ENCODE measurements at regions not wholly inside any gene's neighbourhood (a gene's known extent, or its start where the extent isn't known, plus 50 kb on each side); places are given as distances from the start of the nearest gene placed in this dataset.

DNA sequence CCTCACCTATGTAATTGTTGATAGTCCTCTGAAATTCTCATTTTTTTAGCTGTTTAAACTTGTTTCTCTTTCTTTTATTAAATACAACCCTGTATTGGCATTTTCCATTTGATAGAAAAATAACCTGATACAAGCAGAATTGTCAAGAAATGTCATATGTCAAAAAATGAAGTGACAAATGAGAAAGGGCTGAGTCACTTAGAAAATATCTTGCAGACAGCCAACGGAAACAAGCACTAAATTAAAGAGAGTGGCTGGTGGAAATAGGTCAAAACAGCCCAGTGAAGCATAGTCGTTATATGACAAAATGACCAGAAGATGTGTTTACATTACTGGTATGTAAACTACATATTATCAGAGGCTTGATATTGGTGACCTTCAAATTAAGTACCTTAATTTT lies 484.4 kb downstream of the PLA2G4A start:
- DNase-seq, result no peak

- DNase-seq, result no peak
Observed at GRCh38 chr1:187326557-187326956, 497.8 kb downstream of the PLA2G4A start.

DNA sequence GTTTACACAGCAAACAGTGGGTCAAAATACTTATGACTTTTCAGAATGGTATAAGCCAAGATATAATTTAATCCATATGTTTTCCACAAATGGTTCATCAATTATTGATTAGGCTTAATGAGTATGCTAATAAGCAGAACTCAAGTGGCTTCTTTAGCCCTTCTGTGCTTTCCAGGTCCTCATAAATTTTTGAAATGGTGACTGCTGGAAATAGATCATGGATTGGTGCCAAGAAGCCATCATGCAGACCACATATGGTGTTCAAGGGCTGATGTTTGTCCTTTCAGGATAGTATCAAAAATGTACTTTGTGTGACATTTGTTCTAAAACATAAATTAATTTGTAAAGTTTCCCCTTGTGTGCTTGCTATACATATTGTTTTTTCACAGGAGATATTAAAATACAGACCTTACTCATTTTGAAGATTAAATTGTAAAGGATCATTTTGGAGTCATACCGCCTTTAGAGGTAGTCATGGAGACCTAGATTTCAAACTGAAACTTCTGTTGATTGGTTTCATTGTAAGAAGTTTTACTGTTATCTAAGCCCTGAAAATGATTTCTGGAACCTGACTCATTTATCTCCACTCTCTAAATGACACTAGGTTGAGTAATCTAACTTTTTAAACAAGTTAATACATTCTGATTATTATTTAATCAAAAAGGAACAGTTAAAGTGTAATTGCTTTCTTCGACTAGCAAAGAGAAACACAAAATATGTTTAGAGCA lies 507.9 kb downstream of the PLA2G4A start:
- no peak for DNase-seq

DNA sequence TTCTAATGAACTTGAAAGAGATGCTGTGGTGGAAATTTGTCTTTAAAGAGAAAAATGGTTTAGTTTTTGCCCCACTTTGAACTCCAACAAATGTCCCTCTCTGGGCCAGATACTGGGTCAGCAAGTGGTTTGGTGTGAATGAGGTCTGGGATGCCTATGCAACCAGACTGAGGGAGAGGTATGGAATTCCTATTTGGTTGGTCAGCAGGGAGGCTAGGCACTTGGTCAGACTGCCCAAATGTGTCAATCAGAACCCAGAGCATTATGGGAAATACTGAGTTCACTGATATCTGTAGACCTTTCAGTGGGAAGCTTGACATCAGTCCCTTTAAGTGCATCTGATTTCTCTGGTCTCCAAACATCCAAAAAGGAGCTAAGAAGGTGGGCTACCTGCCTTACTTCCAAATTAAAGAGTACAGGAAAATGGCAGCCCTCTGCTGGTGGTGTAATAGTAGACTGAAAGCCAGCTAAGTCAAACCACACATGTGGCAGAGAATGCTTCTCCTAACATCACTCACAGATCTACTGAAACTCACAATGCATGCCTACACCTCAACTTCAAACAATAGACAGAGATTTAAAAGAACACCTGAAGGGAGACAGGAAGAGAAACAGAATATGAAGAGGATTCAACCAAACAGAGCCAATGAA lies 510.1 kb downstream of the PLA2G4A start:
- no peak for DNase-seq

DNA sequence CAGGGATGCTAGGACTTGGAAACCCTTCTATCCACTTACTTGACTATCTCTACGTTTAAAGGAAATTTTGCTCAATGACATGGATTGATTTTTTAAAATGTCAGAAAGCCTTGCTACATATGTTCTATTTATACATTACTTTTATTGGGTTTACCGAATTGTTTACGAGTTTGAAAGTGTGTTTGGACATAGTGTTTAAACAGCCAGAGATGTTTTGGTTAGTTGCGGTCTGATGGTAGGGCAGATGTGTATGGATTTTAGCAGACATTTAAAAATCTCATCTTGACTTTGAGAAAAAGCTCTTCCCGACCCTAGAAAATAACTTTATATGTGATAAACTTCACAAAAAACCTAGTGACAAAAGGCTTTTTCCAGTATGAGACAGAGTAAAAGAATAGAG lies 513.7 kb downstream of the PLA2G4A start:
- no peak for DNase-seq

DNA sequence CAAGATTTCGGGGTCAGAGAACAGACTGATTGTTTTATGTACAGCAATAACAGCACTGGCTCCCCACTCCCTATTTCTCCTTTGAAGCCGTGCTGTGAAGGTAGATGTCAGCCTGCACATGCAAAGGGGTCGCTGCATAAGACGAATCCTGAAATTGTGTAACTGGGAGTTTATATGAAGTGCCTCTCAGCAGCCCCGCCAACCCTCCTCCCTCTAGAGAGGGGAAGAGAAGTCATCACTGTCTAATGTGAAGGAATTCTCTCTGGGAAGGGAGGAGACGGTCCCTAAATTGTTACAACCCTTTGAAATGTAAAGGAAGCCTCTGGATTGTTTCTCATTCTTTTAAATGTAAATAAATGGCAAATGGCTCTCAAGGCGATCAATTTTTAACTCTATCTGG lies 545.3 kb downstream of the PLA2G4A start:
- no peak for DNase-seq

DNA sequence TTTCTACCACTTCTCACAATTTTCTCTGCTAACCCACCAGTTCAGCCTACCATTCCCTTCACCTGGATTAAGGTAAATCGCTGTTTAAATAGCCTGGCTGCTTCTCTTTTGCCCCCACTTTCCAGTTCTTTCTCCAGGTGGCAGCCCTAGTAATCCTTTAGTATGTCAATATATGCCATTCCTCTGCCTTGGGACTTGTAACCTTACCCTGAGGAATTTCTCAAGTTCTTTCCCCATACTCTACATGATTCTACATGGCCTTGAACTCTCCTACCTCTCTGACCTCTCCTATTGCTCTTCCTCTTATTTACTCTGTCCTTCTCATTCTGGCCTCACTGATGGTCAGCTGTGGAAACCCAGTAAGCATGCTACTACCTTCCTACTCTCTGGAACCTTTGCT lies 546.0 kb downstream of the PLA2G4A start:
- no peak for DNase-seq

GRCh38 chr1:187383366-187383765 lies 554.6 kb downstream of the PLA2G4A start:
- DNase-seq, result no peak

DNA sequence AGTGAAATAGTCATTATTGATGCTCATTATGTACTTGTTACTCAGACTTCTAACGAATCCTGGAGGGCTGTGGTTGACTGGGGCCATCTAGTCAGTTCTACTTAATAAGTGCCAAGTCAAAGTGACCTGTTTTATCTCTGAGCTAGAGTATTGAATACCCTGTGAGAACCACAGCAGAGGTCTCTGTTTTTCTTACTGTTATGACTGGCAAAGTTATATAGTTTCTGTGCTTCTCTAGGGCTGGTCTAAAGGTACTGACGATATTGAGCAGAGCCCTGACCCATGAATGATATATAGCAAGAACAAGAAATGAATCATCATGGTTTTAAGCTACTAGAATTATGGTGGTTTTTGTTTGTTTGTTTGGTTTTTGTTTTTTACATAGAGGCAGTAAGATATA lies 555.8 kb downstream of the PLA2G4A start:
- DNase-seq, result no peak

- DNase-seq, result no peak
Observed at GRCh38 chr1:187390215-187390818, 561.6 kb downstream of the PLA2G4A start.

DNA sequence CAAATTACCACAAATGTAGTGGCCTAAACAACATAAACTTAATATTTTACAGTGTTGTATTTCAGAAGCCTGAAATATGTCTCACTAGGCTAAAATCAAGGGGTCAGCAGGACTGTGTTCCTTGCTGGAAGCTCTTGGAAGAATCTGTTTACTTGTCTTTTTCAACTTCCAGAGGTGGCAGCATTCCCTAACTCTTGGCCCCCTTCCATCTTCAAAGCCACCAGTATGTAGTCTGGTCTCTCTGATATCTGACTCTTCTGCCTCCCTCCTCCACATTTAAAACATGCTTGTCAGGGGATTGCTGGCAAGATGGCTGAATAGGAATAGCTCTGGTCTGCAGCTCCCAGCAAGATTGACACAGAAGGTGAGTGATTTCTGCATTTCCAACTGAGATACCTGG lies 567.5 kb downstream of the PLA2G4A start:
- no peak for DNase-seq

DNA sequence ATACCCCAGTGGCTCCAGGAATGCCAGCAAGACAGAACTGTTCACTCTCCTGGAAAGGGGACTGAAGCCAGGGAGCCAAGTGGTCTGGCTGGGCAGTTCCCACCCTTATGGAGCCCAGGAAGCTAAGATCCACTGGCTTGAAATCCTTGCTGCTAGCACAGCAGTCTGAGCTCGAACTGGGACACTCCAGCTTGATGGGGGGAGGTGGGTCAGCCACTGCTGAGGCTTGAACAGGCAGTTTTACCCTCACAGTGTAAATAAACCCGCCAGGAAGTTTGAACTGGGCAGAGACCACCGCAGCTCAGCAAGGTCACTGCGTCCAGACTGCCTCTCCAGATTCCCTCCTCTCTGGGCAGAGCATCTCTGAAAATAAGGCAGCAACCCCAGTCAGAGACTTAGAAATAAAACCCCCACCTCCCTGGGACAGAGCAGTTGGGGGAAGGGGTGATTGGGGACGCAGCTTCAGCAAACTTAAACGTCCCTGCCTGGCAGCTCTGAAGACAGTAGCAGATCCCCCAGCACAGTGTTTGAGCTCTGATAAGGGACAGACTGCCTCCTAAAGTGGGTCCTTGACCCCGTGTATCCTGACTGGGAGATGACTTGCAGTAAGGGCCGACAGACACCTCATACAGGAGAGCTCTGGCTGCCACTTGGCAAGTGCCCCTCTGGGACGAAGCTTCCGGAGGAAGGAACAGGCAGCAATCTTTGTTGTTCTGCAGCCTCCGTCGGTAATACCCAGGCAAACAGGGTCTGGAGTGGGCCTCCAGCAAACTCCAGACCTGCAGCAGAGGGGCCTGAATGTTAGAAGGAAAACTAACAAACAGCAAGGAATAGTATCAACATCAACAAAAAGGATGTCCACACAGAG lies 568.4 kb downstream of the PLA2G4A start:
- no peak for DNase-seq

GRCh38 chr1:187408212-187409004 lies 579.7 kb downstream of the PLA2G4A start:
- no peak for DNase-seq

GRCh38 chr1:187409341-187409740 lies 580.6 kb downstream of the PLA2G4A start:
- DNase-seq, result no peak

GRCh38 chr1:187411118-187411517 lies 582.4 kb downstream of the PLA2G4A start:
- DNase-seq, result no peak

- DNase-seq, result no peak
Observed at GRCh38 chr1:187413405-187414169, 584.8 kb downstream of the PLA2G4A start.

- DNase-seq, result no peak
Observed at GRCh38 chr1:187415065-187415464, 586.3 kb downstream of the PLA2G4A start.

- no peak for DNase-seq
Observed at GRCh38 chr1:187417520-187417919, 588.8 kb downstream of the PLA2G4A start.

- no peak for DNase-seq
Observed at GRCh38 chr1:187433598-187433997, 604.8 kb downstream of the PLA2G4A start.

DNA sequence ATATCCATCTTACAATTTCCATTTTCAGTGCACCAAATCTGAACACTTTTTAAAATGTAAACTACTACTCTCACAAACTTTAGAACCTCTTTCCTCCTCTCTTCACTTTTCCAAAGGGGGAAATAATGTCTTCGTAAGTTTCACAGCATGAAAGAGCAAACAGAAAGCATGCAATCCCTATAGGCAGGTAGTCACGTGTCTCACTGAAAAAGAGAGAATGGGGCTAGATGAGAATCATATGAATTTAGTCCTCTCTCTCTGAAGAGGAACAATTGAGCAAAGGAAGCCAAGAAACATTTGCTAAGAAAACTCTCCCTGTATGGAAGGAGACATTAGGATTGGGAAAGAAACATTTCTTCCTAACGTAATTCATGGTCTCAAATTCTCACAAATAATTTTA lies 613.9 kb downstream of the PLA2G4A start:
- DNase-seq, result no peak

GRCh38 chr1:187443939-187444338 lies 615.2 kb downstream of the PLA2G4A start:
- no peak for DNase-seq

GRCh38 chr1:187445066-187445465 lies 616.3 kb downstream of the PLA2G4A start:
- no peak for DNase-seq
